HUES6 (cell line): ENCODE measurements at regions not wholly inside any gene's neighbourhood (a gene's known extent, or its start where the extent isn't known, plus 50 kb on each side); places are given as distances from the start of the nearest gene placed in this dataset.
"Not testable (repeated sequence)": the region's sequence is repeated elsewhere in the genome, so short reads cannot be mapped to it uniquely, and the experiment has no call there.

Source experiments
- H3K27ac ChIP-seq: 2 replicates; pipeline ENCODE4 v1.7.0; 2013; ENCODE audit warnings: low read depth, mild to moderate bottlenecking, low read length, inconsistent platforms
- H3K27me3 ChIP-seq: 2 replicates; pipeline ENCODE4 v1.6.1; 2013; ENCODE audit warnings: low read length; ENCODE audit not compliant: control insufficient read depth, insufficient read depth
- H3K36me3 ChIP-seq: 2 replicates; pipeline ENCODE4 v1.6.1; 2013; ENCODE audit warnings: low read length; ENCODE audit not compliant: control insufficient read depth, insufficient read depth
- H3K4me1 ChIP-seq: 2 replicates; pipeline ENCODE4 v1.6.1; 2013; ENCODE audit warnings: low read length; ENCODE audit not compliant: control insufficient read depth, insufficient read depth
- H3K4me3 ChIP-seq: 2 replicates; pipeline ENCODE4 v1.5.1; 2013; ENCODE audit warnings: low read depth, low read length
- H3K9ac ChIP-seq: one replicate; pipeline ENCODE4 v1.6.1; 2013; ENCODE audit warnings: mild to moderate bottlenecking, low read length
- H3K9me3 ChIP-seq: 2 replicates; pipeline ENCODE4 v1.6.1; 2013; ENCODE audit warnings: low read depth, low read length; ENCODE audit not compliant: control insufficient read depth, insufficient read depth

GRCh38 chr7:142590077-142590476 is 159.2 kb upstream of the PRSS1 start:
- Histone ChIP-seq H3K9me3 (no peaks in the 10 kb centered on the region), H3K27ac (no peak overlapping the region), H3K36me3 (no peaks in the 10 kb centered on the region), H3K27me3 (no peaks in the 10 kb centered on the region), H3K4me3 (no peak overlapping the region), H3K9ac (no peak overlapping the region), H3K4me1 (no peaks in the 10 kb centered on the region)

- no peak overlapping the region for H3K4me3 ChIP-seq
- no peaks in the 10 kb centered on the region for H3K36me3 ChIP-seq
- no peak overlapping the region for H3K27ac ChIP-seq
- H3K27me3 ChIP-seq = no peaks in the 10 kb centered on the region
- peaks cover 10% of the 10 kb centered on the region for H3K4me1 ChIP-seq
- no peak overlapping the region for H3K9ac ChIP-seq
- no peaks in the 10 kb centered on the region for H3K9me3 ChIP-seq
These were observed 161.6 kb upstream of the PRSS1 start for GRCh38 chr7:142587578-142588191.

GRCh38 chr7:142586611-142587010 is 162.7 kb upstream of the PRSS1 start:
- Histone ChIP-seq H3K36me3 (no peaks in the 10 kb centered on the region), H3K4me3 (no peak overlapping the region), H3K27me3 (no peaks in the 10 kb centered on the region), H3K4me1 (peaks cover 11% of the 10 kb centered on the region), H3K9me3 (no peaks in the 10 kb centered on the region), H3K9ac (no peak overlapping the region), H3K27ac (no peak overlapping the region)

GRCh38 chr7:142585425-142585824 is 163.8 kb upstream of the PRSS1 start:
- Histone ChIP-seq H3K4me1 (peaks cover 14% of the 10 kb centered on the region), H3K9me3 (no peaks in the 10 kb centered on the region), H3K27me3 (no peaks in the 10 kb centered on the region), H3K9ac (no peak overlapping the region), H3K4me3 (no peak overlapping the region), H3K27ac (no peak overlapping the region), H3K36me3 (no peaks in the 10 kb centered on the region)

GRCh38 chr7:142584765-142585164 is 164.5 kb upstream of the PRSS1 start:
- Histone ChIP-seq H3K27ac (no peak overlapping the region), H3K4me3 (no peak overlapping the region), H3K9me3 (no peaks in the 10 kb centered on the region), H3K4me1 (peaks cover 14% of the 10 kb centered on the region), H3K27me3 (no peaks in the 10 kb centered on the region), H3K9ac (no peak overlapping the region), H3K36me3 (no peaks in the 10 kb centered on the region)

GRCh38 chr7:142583446-142583845 is 165.8 kb upstream of the PRSS1 start:
- no peak overlapping the region for H3K27ac ChIP-seq
- H3K9ac ChIP-seq = no peak overlapping the region
- H3K9me3 ChIP-seq = no peaks in the 10 kb centered on the region
- H3K4me3 ChIP-seq = no peak overlapping the region
- H3K36me3 ChIP-seq = no peaks in the 10 kb centered on the region
- no peaks in the 10 kb centered on the region for H3K27me3 ChIP-seq
- H3K4me1 ChIP-seq = peaks cover 14% of the 10 kb centered on the region

GRCh38 chr7:142582351-142582750 is 166.9 kb upstream of the PRSS1 start:
- Histone ChIP-seq H3K9ac (no peak overlapping the region), H3K9me3 (no peaks in the 10 kb centered on the region), H3K4me1 (peaks cover 14% of the 10 kb centered on the region), H3K4me3 (no peak overlapping the region), H3K27ac (no peak overlapping the region), H3K36me3 (no peaks in the 10 kb centered on the region), H3K27me3 (no peaks in the 10 kb centered on the region)

GRCh38 chr7:142581341-142581740 is 167.9 kb upstream of the PRSS1 start:
- Histone ChIP-seq H3K27me3 (no peaks in the 10 kb centered on the region), H3K27ac (no peak overlapping the region), H3K9me3 (no peaks in the 10 kb centered on the region), H3K4me3 (no peak overlapping the region), H3K9ac (no peak overlapping the region), H3K36me3 (no peaks in the 10 kb centered on the region), H3K4me1 (peaks cover 14% of the 10 kb centered on the region)

GRCh38 chr7:142579946-142580345 is 169.3 kb upstream of the PRSS1 start:
- no peaks in the 10 kb centered on the region for H3K36me3 ChIP-seq
- H3K4me1 ChIP-seq = peaks cover 14% of the 10 kb centered on the region
- H3K9me3 ChIP-seq = no peaks in the 10 kb centered on the region
- H3K27me3 ChIP-seq = no peaks in the 10 kb centered on the region
- no peak overlapping the region for H3K4me3 ChIP-seq
- no peak overlapping the region for H3K27ac ChIP-seq
- no peak overlapping the region for H3K9ac ChIP-seq

GRCh38 chr7:142575351-142575750 is 173.9 kb upstream of the PRSS1 start:
- not testable (repeated sequence) for H3K27me3 ChIP-seq, H3K36me3 ChIP-seq, H3K27ac ChIP-seq, H3K4me3 ChIP-seq, H3K9me3 ChIP-seq, H3K4me1 ChIP-seq, H3K9ac ChIP-seq

- H3K4me1 ChIP-seq = no peaks in the 10 kb centered on the region
- H3K27ac ChIP-seq = no peak overlapping the region
- H3K4me3 ChIP-seq = no peak overlapping the region
- no peaks in the 10 kb centered on the region for H3K36me3 ChIP-seq
- no peaks in the 10 kb centered on the region for H3K27me3 ChIP-seq
- peaks cover 2% of the 10 kb centered on the region; the same call in 1 of the 2 replicates for H3K9me3 ChIP-seq
- no peak overlapping the region for H3K9ac ChIP-seq
These were observed 177.7 kb upstream of the PRSS1 start for GRCh38 chr7:142571581-142571980.

- Histone ChIP-seq H3K36me3 (no peaks in the 10 kb centered on the region), H3K9ac (no peak overlapping the region), H3K27me3 (no peaks in the 10 kb centered on the region), H3K27ac (no peak overlapping the region), H3K4me3 (no peak overlapping the region), H3K4me1 (no peaks in the 10 kb centered on the region), H3K9me3 (peaks cover 2% of the 10 kb centered on the region; the same call in 1 of the 2 replicates)
These were observed 179.4 kb upstream of the PRSS1 start for GRCh38 chr7:142569851-142570250.
